ENCODE measurements at regions not wholly inside any gene's neighbourhood (a gene's known extent, or its start where the extent isn't known, plus 50 kb on each side); places are given as distances from the start of the nearest gene placed in this dataset.

- Histone ChIP-seq H3K9me3 (ENCODE audit: low read length) (no peaks in the 10 kb centered on the region), H3F3A (ENCODE audit: insufficient read depth, low read length) (no peaks in the 10 kb centered on the region), H3K9ac (ENCODE audit: low read length) (no peak overlapping the region), H3K79me2 (ENCODE audit: insufficient read depth, low read length) (no peaks in the 10 kb centered on the region), H3K36me3 (ENCODE audit: insufficient read depth, low read length) (no peaks in the 10 kb centered on the region), H3K4me1 (ENCODE audit: insufficient read depth, low read length, severe bottlenecking) (no peaks in the 10 kb centered on the region), H2AFZ (ENCODE audit: low read length) (no peak overlapping the region), H3K4me2 (ENCODE audit: low read length) (no peak overlapping the region), H3K27me3 (ENCODE audit: insufficient read depth, low read length) (no peaks in the 10 kb centered on the region), H3K4me3 (ENCODE audit: low read depth, low read length, poor library complexity, severe bottlenecking) (no peak overlapping the region), H4K20me1 (ENCODE audit: insufficient read depth, low read length) (no peaks in the 10 kb centered on the region), H3K27ac (ENCODE audit: low read depth, low read length, poor library complexity, severe bottlenecking) (no peak overlapping the region), H3K9me2 (ENCODE audit: low read depth, low read length) (no peaks in the 10 kb centered on the region)
- TF ChIP-seq CTCF (IDR thresholded peaks at IDR 0.05; ENCODE audit: low read length) (no peak), EZH2 (IDR thresholded peaks at IDR 0.05; ENCODE audit: borderline replicate concordance, low read length) (no peak)
Observed at GRCh38 chr2:16240402-16240801, 300.1 kb downstream of the MYCN start.

DNA sequence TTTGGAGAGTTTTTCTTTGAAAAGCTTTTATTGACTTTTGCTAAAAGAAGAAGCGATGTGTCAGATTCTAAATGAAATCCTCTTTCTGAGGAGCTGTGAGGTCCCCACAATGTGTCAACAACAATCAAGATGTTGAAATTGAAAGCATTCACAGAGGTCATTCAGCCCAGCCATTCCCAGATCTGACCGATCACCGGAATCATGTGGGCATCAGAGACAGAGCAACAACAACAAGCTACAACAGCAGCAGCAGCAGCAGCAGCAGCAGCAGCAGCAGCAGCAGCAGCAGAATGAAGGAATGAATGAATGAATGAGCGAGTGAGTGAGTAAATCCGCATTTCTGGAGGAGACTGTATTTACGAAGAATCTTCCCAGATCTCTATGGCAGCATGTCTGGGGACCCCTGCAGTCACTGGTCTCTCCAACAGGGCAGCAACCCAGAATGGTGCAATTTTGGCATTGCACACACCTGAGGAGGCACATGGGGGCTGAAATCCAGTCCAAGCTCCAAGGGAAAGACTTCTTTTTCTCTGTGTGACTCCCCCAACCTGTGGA lies 299.0 kb downstream of the MYCN start:
- TF ChIP-seq EZH2 (IDR thresholded peaks at IDR 0.05; ENCODE audit: borderline replicate concordance, low read length) = no peak
- Histone ChIP-seq H3K36me3 (ENCODE audit: insufficient read depth, low read length) (no peaks in the 10 kb centered on the region), H3K79me2 (ENCODE audit: insufficient read depth, low read length) (no peaks in the 10 kb centered on the region)

DNA sequence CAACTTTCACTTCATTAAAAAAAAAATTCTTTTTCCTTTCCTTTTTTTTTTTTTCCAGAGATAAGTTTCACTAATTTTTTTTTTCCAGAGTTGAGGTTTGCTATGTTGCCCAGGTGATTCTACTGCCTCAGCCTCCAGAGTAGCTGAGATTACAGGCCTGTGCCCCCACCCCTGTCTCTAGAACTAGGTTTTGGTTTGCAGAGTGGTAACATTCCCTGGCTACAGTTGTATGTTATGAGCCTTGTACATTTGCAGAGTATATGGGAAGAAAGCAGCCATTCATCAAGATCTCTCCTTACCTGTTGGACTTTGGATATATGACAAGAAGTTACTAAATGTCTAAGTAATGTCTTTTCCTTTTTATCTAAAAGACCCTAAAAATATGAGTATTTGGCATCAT lies 298.4 kb downstream of the MYCN start:
- no peak overlapping the region for H3K4me2 ChIP-seq (ENCODE audit: low read length)
- TF ChIP-seq CTCF (IDR thresholded peaks at IDR 0.05; ENCODE audit: low read length) (no peak), EZH2 (IDR thresholded peaks at IDR 0.05; ENCODE audit: borderline replicate concordance, low read length) (no peak)
- no peaks in the 10 kb centered on the region for H4K20me1 ChIP-seq (ENCODE audit: insufficient read depth, low read length)
- no peaks in the 10 kb centered on the region for H3K4me1 ChIP-seq (ENCODE audit: insufficient read depth, low read length, severe bottlenecking)
- no peak overlapping the region for H2AFZ ChIP-seq (ENCODE audit: low read length)
- H3F3A ChIP-seq (ENCODE audit: insufficient read depth, low read length) = no peaks in the 10 kb centered on the region
- no peak overlapping the region for H3K27ac ChIP-seq (ENCODE audit: low read depth, low read length, poor library complexity, severe bottlenecking)
- no peak overlapping the region for H3K9ac ChIP-seq (ENCODE audit: low read length)
- H3K9me3 ChIP-seq (ENCODE audit: low read length) = no peaks in the 10 kb centered on the region
- no peaks in the 10 kb centered on the region for H3K36me3 ChIP-seq (ENCODE audit: insufficient read depth, low read length)
- H3K4me3 ChIP-seq (ENCODE audit: low read depth, low read length, poor library complexity, severe bottlenecking) = no peak overlapping the region
- H3K79me2 ChIP-seq (ENCODE audit: insufficient read depth, low read length) = no peaks in the 10 kb centered on the region
- H3K9me2 ChIP-seq (ENCODE audit: low read depth, low read length) = no peaks in the 10 kb centered on the region
- H3K27me3 ChIP-seq (ENCODE audit: insufficient read depth, low read length) = no peaks in the 10 kb centered on the region

More for the DNA sequence above, 299.0 kb downstream of the MYCN start:
- H2AFZ ChIP-seq (ENCODE audit: low read length) = no peak overlapping the region
- no peaks in the 10 kb centered on the region for H3K9me2 ChIP-seq (ENCODE audit: low read depth, low read length)
- H3K27me3 ChIP-seq (ENCODE audit: insufficient read depth, low read length) = no peaks in the 10 kb centered on the region
- no peak overlapping the region for H3K4me2 ChIP-seq (ENCODE audit: low read length)
- H3K9ac ChIP-seq (ENCODE audit: low read length) = no peak overlapping the region
- H3K4me1 ChIP-seq (ENCODE audit: insufficient read depth, low read length, severe bottlenecking) = no peaks in the 10 kb centered on the region
- no peaks in the 10 kb centered on the region for H4K20me1 ChIP-seq (ENCODE audit: insufficient read depth, low read length)
- H3K27ac ChIP-seq (ENCODE audit: low read depth, low read length, poor library complexity, severe bottlenecking) = no peak overlapping the region
- H3K9me3 ChIP-seq (ENCODE audit: low read length) = no peaks in the 10 kb centered on the region
- no peak overlapping the region for H3K4me3 ChIP-seq (ENCODE audit: low read depth, low read length, poor library complexity, severe bottlenecking)
- H3F3A ChIP-seq (ENCODE audit: insufficient read depth, low read length) = no peaks in the 10 kb centered on the region
